ENCODE measurements at regions not wholly inside any gene's neighbourhood (a gene's known extent, or its start where the extent isn't known, plus 50 kb on each side); places are given as distances from the start of the nearest gene placed in this dataset.

DNA sequence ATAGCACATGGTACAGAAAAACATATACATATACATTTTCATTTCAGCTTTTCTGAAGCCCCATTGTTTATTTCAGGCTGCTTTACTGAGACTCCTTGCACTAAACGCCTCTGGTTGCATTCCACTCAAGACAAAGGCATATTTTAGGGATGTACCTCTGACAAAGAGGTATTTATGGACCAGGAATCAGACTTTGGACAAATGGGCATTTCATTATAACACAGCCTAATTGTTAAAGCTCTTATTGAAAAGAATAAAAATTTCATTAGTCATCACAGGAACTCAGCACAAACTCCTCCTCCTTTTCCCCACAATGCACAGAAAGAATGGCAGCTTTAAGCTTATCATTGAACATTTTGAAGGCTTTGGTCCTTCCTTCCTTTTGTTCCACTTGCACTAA is 62.9 kb upstream of the UGT8 start:
- no peaks in the 10 kb centered on the region for H3K27me3 ChIP-seq
- H3K4me1 ChIP-seq = no peaks in the 10 kb centered on the region
- no peak for DNase-seq (ENCODE audit: low spot score in 2 of 2)
- intact Hi-C loops (cut with DNase I) = no loop called here
- no peaks in the 10 kb centered on the region for H3K9me3 ChIP-seq
- H3K4me3 ChIP-seq = no peak overlapping the region
- H3K36me3 ChIP-seq = no peaks in the 10 kb centered on the region
- H3K27ac ChIP-seq = no peak overlapping the region
- TF ChIP-seq, protein P1, sequence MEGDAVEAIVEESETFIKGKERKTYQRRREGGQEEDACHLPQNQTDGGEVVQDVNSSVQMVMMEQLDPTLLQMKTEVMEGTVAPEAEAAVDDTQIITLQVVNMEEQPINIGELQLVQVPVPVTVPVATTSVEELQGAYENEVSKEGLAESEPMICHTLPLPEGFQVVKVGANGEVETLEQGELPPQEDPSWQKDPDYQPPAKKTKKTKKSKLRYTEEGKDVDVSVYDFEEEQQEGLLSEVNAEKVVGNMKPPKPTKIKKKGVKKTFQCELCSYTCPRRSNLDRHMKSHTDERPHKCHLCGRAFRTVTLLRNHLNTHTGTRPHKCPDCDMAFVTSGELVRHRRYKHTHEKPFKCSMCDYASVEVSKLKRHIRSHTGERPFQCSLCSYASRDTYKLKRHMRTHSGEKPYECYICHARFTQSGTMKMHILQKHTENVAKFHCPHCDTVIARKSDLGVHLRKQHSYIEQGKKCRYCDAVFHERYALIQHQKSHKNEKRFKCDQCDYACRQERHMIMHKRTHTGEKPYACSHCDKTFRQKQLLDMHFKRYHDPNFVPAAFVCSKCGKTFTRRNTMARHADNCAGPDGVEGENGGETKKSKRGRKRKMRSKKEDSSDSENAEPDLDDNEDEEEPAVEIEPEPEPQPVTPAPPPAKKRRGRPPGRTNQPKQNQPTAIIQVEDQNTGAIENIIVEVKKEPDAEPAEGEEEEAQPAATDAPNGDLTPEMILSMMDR (IDR thresholded peaks at IDR 0.05) = no peak

DNA sequence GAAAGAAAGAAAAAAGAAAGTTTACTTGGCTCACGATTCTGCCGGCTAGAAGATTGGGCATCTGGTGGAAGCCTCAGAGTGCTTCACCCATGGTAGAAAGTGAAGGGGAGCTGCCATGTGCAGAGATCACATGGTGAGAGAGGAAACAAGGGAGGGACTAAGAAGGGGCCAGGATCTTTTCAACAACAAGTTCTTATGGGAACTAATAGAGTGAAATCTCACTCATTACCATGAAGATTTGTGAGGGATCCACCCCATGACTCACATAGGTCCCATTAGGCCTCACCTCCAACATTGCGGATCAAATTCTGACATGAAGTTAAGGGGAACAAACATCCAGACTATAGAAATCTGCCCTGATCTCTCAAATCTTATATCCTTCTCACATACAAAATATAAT is 61.3 kb upstream of the UGT8 start:
- no peak for DNase-seq (ENCODE audit: low spot score in 2 of 2)
- Histone ChIP-seq H3K27ac (no peak overlapping the region), H3K4me1 (no peaks in the 10 kb centered on the region), H3K4me3 (no peak overlapping the region), H3K36me3 (no peaks in the 10 kb centered on the region), H3K27me3 (no peaks in the 10 kb centered on the region), H3K9me3 (no peaks in the 10 kb centered on the region)
- intact Hi-C loops (cut with DNase I) = no loop called here
- TF ChIP-seq, protein P1 (IDR thresholded peaks at IDR 0.05) = no peak

DNA sequence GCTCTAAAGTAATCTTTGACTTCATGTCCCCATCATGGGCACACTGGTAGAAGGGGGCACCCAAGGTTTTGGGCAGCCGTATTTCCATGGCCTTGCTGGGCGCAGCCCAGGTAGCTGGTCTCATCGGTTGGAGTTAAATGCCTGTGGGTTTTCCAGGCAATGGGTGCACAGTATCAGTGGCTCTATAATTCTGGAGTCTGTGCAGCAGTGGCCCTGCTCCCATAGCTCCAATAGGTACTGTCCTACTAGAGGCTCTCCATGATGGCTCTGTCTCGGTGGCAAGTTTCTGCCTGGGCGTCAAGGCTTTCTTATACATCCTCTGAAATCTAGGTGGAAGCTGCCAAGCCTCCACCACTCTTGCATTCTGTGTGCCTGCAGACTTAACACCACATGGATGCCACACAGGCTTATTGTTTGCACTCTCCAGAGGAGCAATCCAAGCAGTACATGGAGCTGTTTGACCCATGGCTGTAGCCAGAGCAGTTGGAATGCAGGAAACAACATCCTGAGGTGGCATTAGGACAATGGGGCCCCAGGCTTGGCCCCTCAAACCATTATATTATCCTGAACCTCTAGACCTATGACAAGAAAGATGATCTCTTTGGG is 60.5 kb upstream of the UGT8 start:
- TF ChIP-seq, protein P1 (IDR thresholded peaks at IDR 0.05) = no peak
- no peaks in the 10 kb centered on the region for H3K27me3 ChIP-seq
- H3K27ac ChIP-seq = no peak overlapping the region
- H3K4me1 ChIP-seq = no peaks in the 10 kb centered on the region
- H3K4me3 ChIP-seq = no peak overlapping the region
- H3K36me3 ChIP-seq = no peaks in the 10 kb centered on the region
- DNase-seq (ENCODE audit: low spot score in 2 of 2) = no peak
- intact Hi-C loops (cut with DNase I) = no loop called here
- H3K9me3 ChIP-seq = no peaks in the 10 kb centered on the region

DNA sequence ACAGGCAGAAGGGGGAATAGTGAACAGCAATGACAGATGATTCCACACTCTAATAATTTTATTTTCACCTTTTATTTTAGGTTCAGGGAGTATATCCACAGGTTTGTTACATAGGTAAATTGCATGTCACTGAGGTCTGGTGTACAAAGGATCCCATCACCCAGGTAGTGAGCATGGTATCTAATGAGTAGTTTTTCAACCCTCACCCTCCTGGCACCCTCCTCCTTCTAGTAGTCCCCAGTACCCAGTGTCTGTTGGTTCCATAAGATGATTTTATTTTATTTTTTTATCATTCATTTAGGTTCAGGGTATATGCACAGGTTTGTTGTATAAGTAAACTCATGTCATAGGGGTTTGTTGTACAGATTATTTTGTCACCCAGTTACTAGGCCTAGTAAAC is 58.6 kb upstream of the UGT8 start:
- DNase-seq (ENCODE audit: low spot score in 2 of 2) = no peak
- Histone ChIP-seq H3K4me1 (no peaks in the 10 kb centered on the region), H3K27ac (no peak overlapping the region), H3K36me3 (no peaks in the 10 kb centered on the region), H3K9me3 (no peaks in the 10 kb centered on the region), H3K27me3 (no peaks in the 10 kb centered on the region), H3K4me3 (no peak overlapping the region)
- intact Hi-C loops (cut with DNase I) = no loop called here
- TF ChIP-seq, protein P1 (IDR thresholded peaks at IDR 0.05) = no peak

DNA sequence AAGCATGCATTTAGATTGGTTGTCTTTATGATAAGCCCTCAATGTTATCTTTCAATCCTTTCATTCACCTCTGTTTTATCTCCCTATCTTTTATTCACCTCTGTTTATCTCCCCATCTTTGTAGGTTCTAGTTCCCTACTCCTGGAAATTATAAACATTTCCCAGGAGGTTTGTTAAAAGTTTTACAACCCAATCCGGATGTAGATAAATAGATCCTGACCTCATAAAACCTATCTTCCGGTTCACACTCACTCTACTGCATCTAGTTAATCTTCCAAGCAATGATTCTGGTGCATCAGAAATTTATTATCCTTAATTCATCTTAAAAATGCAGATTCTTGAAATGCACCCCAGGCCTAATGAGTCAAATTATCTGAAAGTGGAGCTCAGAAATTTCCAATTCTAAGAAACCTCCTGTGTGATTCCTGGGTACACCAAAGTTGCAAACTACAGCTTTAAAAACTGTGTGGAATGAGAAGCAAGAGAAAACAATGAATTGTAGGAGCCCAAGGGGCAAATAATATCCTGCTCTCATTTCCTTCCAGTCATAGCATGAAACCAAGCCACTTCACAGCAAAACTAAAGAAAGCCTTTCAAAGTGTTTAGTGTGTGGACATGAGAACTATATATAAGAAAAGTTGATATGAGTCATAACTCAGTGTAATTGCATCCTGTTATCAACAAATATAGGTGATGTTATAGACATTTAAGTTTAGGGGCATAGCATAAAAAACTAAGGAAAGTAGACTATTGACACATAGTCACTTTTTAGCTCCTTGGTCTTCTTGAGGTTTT is 51.1 kb upstream of the UGT8 start:
- H3K36me3 ChIP-seq = no peaks in the 10 kb centered on the region
- TF ChIP-seq, protein P1 (IDR thresholded peaks at IDR 0.05) = no peak
- intact Hi-C loops (cut with DNase I) = no loop called here
- DNase-seq (ENCODE audit: low spot score in 2 of 2) = no peak
- no peaks in the 10 kb centered on the region for H3K27me3 ChIP-seq
- no peaks in the 10 kb centered on the region for H3K4me1 ChIP-seq
- no peak overlapping the region for H3K4me3 ChIP-seq
- H3K27ac ChIP-seq = no peak overlapping the region
- no peaks in the 10 kb centered on the region for H3K9me3 ChIP-seq

Measured in ascending aorta (tissue), 2 donors.